Mesodermal cell (in vitro differentiated cells): ENCODE measurements at regions not wholly inside any gene's neighbourhood (a gene's known extent, or its start where the extent isn't known, plus 50 kb on each side); places are given as distances from the start of the nearest gene placed in this dataset.

Experiments used
- H3K27ac ChIP-seq: 2 replicates; pipeline ENCODE4 v1.7.0; 2013; ENCODE audit warnings: mild to moderate bottlenecking, low read depth, low read length, moderate library complexity; ENCODE audit not compliant: severe bottlenecking
- H3K36me3 ChIP-seq: 2 replicates; pipeline ENCODE4 v1.7.1; 2013; ENCODE audit warnings: mild to moderate bottlenecking, low read length, moderate library complexity; ENCODE audit not compliant: control insufficient read depth, insufficient read depth
- H3K4me1 ChIP-seq: one replicate; pipeline ENCODE4 v1.7.1; 2013; ENCODE audit warnings: mild to moderate bottlenecking, low read length; ENCODE audit not compliant: insufficient read depth, control insufficient read depth, poor library complexity, severe bottlenecking
- H3K4me3 ChIP-seq: 2 replicates; pipeline ENCODE4 v1.7.0; 2013; ENCODE audit warnings: low read length, control low read depth, mild to moderate bottlenecking; ENCODE audit not compliant: insufficient read depth, poor library complexity, severe bottlenecking; ENCODE audit errors: extremely low read depth
- H3K9me3 ChIP-seq: 2 replicates; pipeline ENCODE4 v1.7.1; 2013; ENCODE audit warnings: mild to moderate bottlenecking, low read length, moderate library complexity; ENCODE audit not compliant: control insufficient read depth
- WGBS, 2 experiments: methylation state at CpG; one replicate each; pipeline ENCODE4 v1.1.5; 2013; ENCODE audit warnings: missing lambda C conversion rate in 2 of 2; ENCODE audit not compliant: insufficient coverage in 2 of 2; 5-methylcytosine and 5-hydroxymethylcytosine counted together

GRCh38 chrX:103158317-103158621, 56.6 kb upstream of the BEX4 start:
- H3K36me3 ChIP-seq: no peaks in the 10 kb centered on the region
- peaks cover 5% of the 10 kb centered on the region for H3K4me1 ChIP-seq
- no peak overlapping the region for H3K27ac ChIP-seq
- no peak overlapping the region for H3K4me3 ChIP-seq
- no CpG with 5 or more reads among the region's 4 CpGs for WGBS, 2 experiments
- no peaks in the 10 kb centered on the region for H3K9me3 ChIP-seq

- Histone ChIP-seq H3K9me3 (no peaks in the 10 kb centered on the region), H3K36me3 (no peaks in the 10 kb centered on the region), H3K27ac (no peak overlapping the region), H3K4me1 (peaks cover 5% of the 10 kb centered on the region), H3K4me3 (no peak overlapping the region)
- WGBS, 2 experiments: 80% methylated on average over 1 of the region's 2 CpGs; no CpG with 5 or more reads in 1 of the 2 experiments
Measured at GRCh38 chrX:103157496-103158316, 57.2 kb upstream of the BEX4 start.

GRCh38 chrX:103155201-103155600, 59.7 kb upstream of the BEX4 start:
- H3K4me1 ChIP-seq: peaks cover 5% of the 10 kb centered on the region
- no peak overlapping the region for H3K27ac ChIP-seq
- no peak overlapping the region for H3K4me3 ChIP-seq
- H3K9me3 ChIP-seq: no peaks in the 10 kb centered on the region
- no peaks in the 10 kb centered on the region for H3K36me3 ChIP-seq
- WGBS, 2 experiments: no CpG with 5 or more reads among the region's 1 CpG

GRCh38 chrX:103153661-103154060, 60.7 kb upstream of the NXF3 start:
- WGBS, 2 experiments: no CpG with 5 or more reads among the region's 2 CpGs
- no peak overlapping the region for H3K27ac ChIP-seq
- peaks cover 5% of the 10 kb centered on the region for H3K4me1 ChIP-seq
- H3K4me3 ChIP-seq: no peak overlapping the region
- no peaks in the 10 kb centered on the region for H3K36me3 ChIP-seq
- H3K9me3 ChIP-seq: no peaks in the 10 kb centered on the region

- Histone ChIP-seq H3K4me1 (no peaks in the 10 kb centered on the region), H3K9me3 (no peaks in the 10 kb centered on the region), H3K36me3 (no peaks in the 10 kb centered on the region), H3K4me3 (no peak overlapping the region), H3K27ac (peak overlapping the region; percentile 84)
- WGBS, 2 experiments: 100% methylated on average over 1 of the region's 3 CpGs; no CpG with 5 or more reads in 1 of the 2 experiments
Measured at GRCh38 chrX:103151799-103152198, 58.9 kb upstream of the NXF3 start.

GRCh38 chrX:103149652-103150051, 56.7 kb upstream of the NXF3 start:
- no peaks in the 10 kb centered on the region for H3K36me3 ChIP-seq
- H3K4me3 ChIP-seq: no peak overlapping the region
- H3K27ac ChIP-seq: no peak overlapping the region
- no peaks in the 10 kb centered on the region for H3K9me3 ChIP-seq
- no peaks in the 10 kb centered on the region for H3K4me1 ChIP-seq

- H3K36me3 ChIP-seq: no peaks in the 10 kb centered on the region
- H3K9me3 ChIP-seq: no peaks in the 10 kb centered on the region
- no CpG with 5 or more reads among the region's 1 CpG for WGBS, 2 experiments
- no peak overlapping the region for H3K27ac ChIP-seq
- H3K4me3 ChIP-seq: no peak overlapping the region
- no peaks in the 10 kb centered on the region for H3K4me1 ChIP-seq
Measured at GRCh38 chrX:103148075-103148474, 55.1 kb upstream of the NXF3 start.
